ENCODE measurements at regions not wholly inside any gene's neighbourhood (a gene's known extent, or its start where the extent isn't known, plus 50 kb on each side); places are given as distances from the start of the nearest gene placed in this dataset.

DNA sequence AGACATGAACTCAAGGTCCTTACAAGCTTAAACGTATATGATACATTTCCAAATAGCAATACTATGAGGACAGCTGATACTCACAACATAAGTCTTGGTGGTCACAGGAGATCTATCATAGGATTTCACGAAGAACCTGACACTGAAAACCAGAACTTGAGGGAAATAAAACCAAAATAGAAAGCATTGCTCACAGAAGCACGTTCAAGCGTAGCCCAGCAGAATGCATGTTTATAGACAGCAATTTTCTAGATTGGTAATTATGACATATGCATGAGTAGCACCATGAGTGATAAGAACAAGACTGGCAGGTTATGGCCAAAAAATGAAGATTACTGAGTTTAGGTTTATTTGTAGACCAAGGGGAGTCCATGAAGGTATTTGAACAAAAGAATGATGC, 243.5 kb downstream of the ETS1 start:
- TF ChIP-seq, protein P1, sequence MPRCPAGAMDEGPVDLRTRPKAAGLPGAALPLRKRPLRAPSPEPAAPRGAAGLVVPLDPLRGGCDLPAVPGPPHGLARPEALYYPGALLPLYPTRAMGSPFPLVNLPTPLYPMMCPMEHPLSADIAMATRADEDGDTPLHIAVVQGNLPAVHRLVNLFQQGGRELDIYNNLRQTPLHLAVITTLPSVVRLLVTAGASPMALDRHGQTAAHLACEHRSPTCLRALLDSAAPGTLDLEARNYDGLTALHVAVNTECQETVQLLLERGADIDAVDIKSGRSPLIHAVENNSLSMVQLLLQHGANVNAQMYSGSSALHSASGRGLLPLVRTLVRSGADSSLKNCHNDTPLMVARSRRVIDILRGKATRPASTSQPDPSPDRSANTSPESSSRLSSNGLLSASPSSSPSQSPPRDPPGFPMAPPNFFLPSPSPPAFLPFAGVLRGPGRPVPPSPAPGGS (IDR thresholded peaks at IDR 0.05): no peak
- TF ChIP-seq RFX5 (IDR thresholded peaks at IDR 0.05): no peak
